ENCODE measurements at regions not wholly inside any gene's neighbourhood (a gene's known extent, or its start where the extent isn't known, plus 50 kb on each side); places are given as distances from the start of the nearest gene placed in this dataset.

DNA sequence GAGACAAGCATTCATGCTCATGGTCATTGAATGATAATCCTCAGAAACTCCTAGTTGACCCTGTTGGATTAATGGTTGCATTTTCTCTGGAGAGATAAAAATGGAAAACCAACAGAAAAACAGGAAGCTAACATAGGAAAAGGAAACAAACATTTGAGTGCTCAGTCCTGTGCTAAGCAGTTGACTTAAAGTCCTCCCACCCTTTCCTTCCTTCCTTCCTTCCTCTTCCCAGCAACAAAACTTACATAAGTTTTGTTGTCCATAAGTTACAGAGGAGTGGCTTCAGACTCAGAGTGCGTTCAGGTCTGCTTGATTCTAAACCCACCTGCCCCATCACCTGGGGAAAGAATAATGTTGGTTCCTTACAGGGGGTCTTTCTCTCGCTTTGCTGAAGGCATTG, 163.8 kb upstream of the RGMA start:
- Mint-ChIP-seq H3K4me1 (no peaks in the 10 kb centered on the region), H3K27ac (no peak overlapping the region), H3K27me3 (no peaks in the 10 kb centered on the region), H3K4me3 (no peak overlapping the region), H3K36me3 (ENCODE audit: low read depth) (no peaks in the 10 kb centered on the region), H3K9me3 (no peaks in the 10 kb centered on the region)
- CTCF ChIA-PET = no interaction called here
- POLR2A ChIA-PET = no interaction called here
- ATAC-seq (ENCODE audit: low read depth) (no peak), DNase-seq (no peak)
- TF ChIP-seq, protein P1, sequence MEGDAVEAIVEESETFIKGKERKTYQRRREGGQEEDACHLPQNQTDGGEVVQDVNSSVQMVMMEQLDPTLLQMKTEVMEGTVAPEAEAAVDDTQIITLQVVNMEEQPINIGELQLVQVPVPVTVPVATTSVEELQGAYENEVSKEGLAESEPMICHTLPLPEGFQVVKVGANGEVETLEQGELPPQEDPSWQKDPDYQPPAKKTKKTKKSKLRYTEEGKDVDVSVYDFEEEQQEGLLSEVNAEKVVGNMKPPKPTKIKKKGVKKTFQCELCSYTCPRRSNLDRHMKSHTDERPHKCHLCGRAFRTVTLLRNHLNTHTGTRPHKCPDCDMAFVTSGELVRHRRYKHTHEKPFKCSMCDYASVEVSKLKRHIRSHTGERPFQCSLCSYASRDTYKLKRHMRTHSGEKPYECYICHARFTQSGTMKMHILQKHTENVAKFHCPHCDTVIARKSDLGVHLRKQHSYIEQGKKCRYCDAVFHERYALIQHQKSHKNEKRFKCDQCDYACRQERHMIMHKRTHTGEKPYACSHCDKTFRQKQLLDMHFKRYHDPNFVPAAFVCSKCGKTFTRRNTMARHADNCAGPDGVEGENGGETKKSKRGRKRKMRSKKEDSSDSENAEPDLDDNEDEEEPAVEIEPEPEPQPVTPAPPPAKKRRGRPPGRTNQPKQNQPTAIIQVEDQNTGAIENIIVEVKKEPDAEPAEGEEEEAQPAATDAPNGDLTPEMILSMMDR (IDR thresholded peaks at IDR 0.05) = no peak
- intact Hi-C loops (cut with micrococcal nuclease) = no loop called here

DNA sequence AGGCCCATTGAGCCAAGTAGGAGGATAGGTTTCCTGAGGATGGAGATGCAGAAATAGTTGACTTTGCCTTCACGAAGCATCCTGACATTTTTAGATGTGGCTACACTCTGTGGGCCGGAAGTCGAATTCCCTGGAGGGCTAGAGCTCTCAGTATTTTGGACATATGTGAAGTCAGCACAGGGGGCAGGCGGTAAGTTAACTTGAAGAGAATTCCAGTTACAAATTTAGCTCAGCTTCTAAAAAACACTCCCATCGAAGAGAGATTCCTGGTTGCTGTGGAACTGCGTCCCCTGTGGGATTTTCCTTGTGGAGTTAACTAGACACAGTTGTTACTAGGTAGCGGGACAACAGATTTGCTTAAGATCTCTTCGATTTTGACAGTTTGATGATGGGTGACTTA, 161.9 kb upstream of the RGMA start:
- Mint-ChIP-seq H3K4me3 (no peak overlapping the region), H3K27ac (no peak overlapping the region), H3K36me3 (ENCODE audit: low read depth) (no peaks in the 10 kb centered on the region), H3K27me3 (no peaks in the 10 kb centered on the region), H3K4me1 (no peaks in the 10 kb centered on the region), H3K9me3 (no peaks in the 10 kb centered on the region)
- TF ChIP-seq, protein P1 (IDR thresholded peaks at IDR 0.05) = no peak
- DNase-seq (no peak), ATAC-seq (ENCODE audit: low read depth) (no peak)
- CTCF ChIA-PET = no interaction called here
- intact Hi-C loops (cut with micrococcal nuclease) = no loop called here
- POLR2A ChIA-PET = no interaction called here

DNA sequence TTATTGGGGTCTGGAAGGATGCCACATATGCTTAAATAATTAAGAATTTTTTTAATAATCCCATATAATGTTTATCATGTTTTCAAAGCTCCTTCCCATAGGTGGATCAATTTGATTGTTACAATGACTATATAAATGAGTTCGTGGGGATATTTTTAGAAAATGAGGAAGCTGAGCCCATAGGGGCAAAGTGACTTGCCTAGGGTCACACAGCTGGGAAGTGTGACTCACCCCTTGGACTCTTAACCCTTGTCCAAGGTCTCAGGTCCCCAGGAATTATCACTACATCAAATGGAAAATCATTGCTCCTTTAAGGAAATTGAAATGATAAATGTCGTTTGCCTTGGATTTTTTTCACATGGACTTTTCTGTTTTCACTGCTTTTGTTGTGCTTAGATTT, 161.2 kb upstream of the RGMA start:
- ChIA-PET CTCF (no interaction called here), POLR2A (no interaction called here)
- ATAC-seq (ENCODE audit: low read depth) = no peak
- no peak for DNase-seq
- Mint-ChIP-seq H3K4me1 (no peaks in the 10 kb centered on the region), H3K9me3 (no peaks in the 10 kb centered on the region), H3K27ac (no peak overlapping the region), H3K4me3 (no peak overlapping the region), H3K36me3 (ENCODE audit: low read depth) (no peaks in the 10 kb centered on the region), H3K27me3 (no peaks in the 10 kb centered on the region)
- intact Hi-C loops (cut with micrococcal nuclease) = no loop called here
- TF ChIP-seq, protein P1 (IDR thresholded peaks at IDR 0.05) = no peak

DNA sequence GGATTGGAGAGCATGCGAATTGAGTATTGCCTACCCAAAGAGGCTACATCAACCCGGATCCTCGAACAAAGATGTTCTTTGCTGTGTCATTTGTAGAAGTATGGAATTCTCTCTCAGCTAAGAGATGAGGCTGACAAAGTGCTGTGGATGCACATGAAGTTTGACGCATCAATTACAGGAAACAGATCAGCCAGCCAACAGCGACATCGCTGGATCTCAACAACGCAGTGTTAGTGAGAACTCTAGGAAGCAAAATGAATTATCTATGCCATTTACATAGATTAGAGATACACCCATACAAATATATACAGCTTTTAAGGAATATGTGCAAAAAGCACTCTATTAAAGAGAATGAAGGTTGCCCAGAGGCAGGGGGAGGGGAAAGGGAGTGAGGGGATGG, 160.6 kb upstream of the RGMA start:
- ChIA-PET CTCF (no interaction called here), POLR2A (no interaction called here)
- Mint-ChIP-seq H3K27me3 (no peaks in the 10 kb centered on the region), H3K4me1 (no peaks in the 10 kb centered on the region), H3K36me3 (ENCODE audit: low read depth) (no peaks in the 10 kb centered on the region), H3K4me3 (no peak overlapping the region), H3K27ac (no peak overlapping the region), H3K9me3 (no peaks in the 10 kb centered on the region)
- intact Hi-C loops (cut with micrococcal nuclease) = no loop called here
- TF ChIP-seq, protein P1 (IDR thresholded peaks at IDR 0.05) = no peak
- ATAC-seq (ENCODE audit: low read depth) = no peak
- no peak for DNase-seq

DNA sequence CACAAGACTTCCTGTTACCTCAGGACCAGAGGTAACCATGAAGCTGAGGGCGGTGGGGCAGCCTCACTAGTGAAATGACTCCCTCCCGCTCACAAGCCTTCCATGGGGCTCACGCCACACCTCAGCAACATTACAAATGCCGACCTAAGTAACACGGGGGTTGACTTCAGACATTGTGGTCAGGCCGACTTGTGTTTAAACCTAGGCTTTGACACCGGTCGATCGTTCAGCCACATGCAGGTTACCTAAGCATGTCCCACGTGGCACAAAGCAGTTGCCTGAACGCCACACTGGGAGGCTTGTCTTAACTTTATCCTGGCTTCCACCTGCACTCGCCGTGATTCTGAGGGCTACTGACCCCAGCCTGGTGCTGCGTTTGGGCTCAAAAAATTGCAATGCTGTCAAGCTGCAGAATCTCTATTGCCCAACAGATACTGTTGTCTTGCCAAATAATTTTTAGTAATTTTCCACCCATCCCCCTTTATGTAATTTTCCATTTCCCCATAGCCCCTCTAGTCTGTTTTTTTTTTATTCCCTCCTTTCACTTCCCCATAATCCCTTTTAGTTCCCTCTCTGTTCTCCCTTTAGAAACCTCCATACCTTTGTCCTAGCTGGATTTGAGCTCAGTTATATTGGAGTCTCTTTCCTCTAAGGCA, 158.6 kb upstream of the RGMA start:
- Mint-ChIP-seq H3K27me3 (no peaks in the 10 kb centered on the region), H3K27ac (no peak overlapping the region), H3K36me3 (ENCODE audit: low read depth) (no peaks in the 10 kb centered on the region), H3K9me3 (no peaks in the 10 kb centered on the region), H3K4me1 (no peaks in the 10 kb centered on the region), H3K4me3 (no peak overlapping the region)
- no peak for DNase-seq
- intact Hi-C loops (cut with micrococcal nuclease) = no loop called here
- ATAC-seq (ENCODE audit: low read depth) = no peak
- ChIA-PET POLR2A (no interaction called here), CTCF (no interaction called here)
- TF ChIP-seq, protein P1 (IDR thresholded peaks at IDR 0.05) = no peak

All from activated B cell treated with CpG ODN at 0.5 μM for 24 hours (primary cell).